ENCODE measurements at regions not wholly inside any gene's neighbourhood (a gene's known extent, or its start where the extent isn't known, plus 50 kb on each side); places are given as distances from the start of the nearest gene placed in this dataset.
"Not testable (repeated sequence)": the region's sequence is repeated elsewhere in the genome, so short reads cannot be mapped to it uniquely, and the experiment has no call there.

DNA sequence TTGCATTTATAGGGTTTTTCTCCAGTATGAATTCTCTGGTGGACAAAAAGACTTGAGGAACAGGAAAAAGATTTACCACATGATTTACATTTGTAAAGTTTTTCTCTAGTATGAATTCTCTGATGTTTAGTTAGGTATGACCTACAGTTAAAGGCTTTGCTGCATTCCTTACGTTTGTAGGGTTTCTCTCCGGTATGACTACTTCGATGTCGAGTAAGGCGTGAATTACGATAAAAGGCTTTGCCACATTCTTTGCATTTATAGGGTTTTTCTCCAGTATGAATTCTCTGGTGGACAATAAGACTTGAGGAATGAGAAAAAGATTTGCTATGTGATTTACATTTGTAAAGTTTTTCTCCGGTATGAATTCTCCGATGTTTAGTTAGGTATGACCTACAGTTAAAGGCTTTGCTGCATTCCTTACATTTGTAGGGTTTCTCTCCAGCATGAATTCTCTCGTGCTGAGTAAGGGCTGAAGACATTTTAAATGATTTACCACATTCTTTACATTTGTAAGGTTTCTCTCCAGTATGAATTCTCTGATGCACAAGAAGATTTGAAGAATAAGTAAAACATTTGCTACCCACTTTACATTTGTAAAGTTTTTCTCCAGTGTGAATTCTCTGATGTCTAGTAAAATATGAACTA is 74.2 kb downstream of the AHSP start:
- not testable (repeated sequence) for TF ChIP-seq EZH2 (IDR thresholded peaks at IDR 0.05; ENCODE audit: insufficient read depth, poor library complexity, severe bottlenecking); EZH2phosphoT487 (IDR thresholded peaks at IDR 0.05; ENCODE audit: insufficient read depth, low read depth)

Measured in GM23248 (cell line).